HG02588 (cell line): ENCODE measurements at regions not wholly inside any gene's neighbourhood (a gene's known extent, or its start where the extent isn't known, plus 50 kb on each side); places are given as distances from the start of the nearest gene placed in this dataset.

ENCODE experiments used
- ATAC-seq: cut with Tn5 transposase; IDR thresholded peaks from one replicate; pipeline ENCODE4 v1.9.1; 2021; ENCODE audit warnings: mild to moderate bottlenecking, moderate library complexity; ENCODE audit not compliant: unreplicated experiment

- no peak for ATAC-seq
Measured at GRCh38 chr5:67267512-67268216, 71.1 kb upstream of the CD180 start.

GRCh38 chr5:67266654-67267350, 70.2 kb upstream of the CD180 start:
- no peak for ATAC-seq

GRCh38 chr5:67265951-67266350, 69.4 kb upstream of the CD180 start:
- ATAC-seq, result no peak

- no peak for ATAC-seq
Measured at GRCh38 chr5:67263656-67264408, 67.2 kb upstream of the CD180 start.

- ATAC-seq, result no peak
Measured at GRCh38 chr5:67262956-67263355, 66.4 kb upstream of the CD180 start.

- ATAC-seq, result no peak
Measured at GRCh38 chr5:67262206-67262605, 65.6 kb upstream of the CD180 start.

GRCh38 chr5:67259548-67260215, 63.1 kb upstream of the CD180 start:
- no peak for ATAC-seq

- ATAC-seq, result no peak
Measured at GRCh38 chr5:67257500-67257899, 60.9 kb upstream of the CD180 start.

GRCh38 chr5:67257077-67257476, 60.5 kb upstream of the CD180 start:
- no peak for ATAC-seq

- ATAC-seq, result no peak
Measured at GRCh38 chr5:67255881-67256280, 59.3 kb upstream of the CD180 start.

GRCh38 chr5:67253911-67254310, 57.3 kb upstream of the CD180 start:
- ATAC-seq, result no peak

- ATAC-seq, result no peak
Measured at GRCh38 chr5:67249590-67249895, 52.9 kb upstream of the CD180 start.

- ATAC-seq, result no peak
Measured at GRCh38 chr5:67248703-67249589, 52.3 kb upstream of the CD180 start.

GRCh38 chr5:67246546-67247268, 50.1 kb upstream of the CD180 start:
- no peak for ATAC-seq
